Activated CD8-positive, alpha-beta T cell treated with anti-CD3 and anti-CD28 coated beads for 36 hours (primary cell): ENCODE measurements at regions not wholly inside any gene's neighbourhood (a gene's known extent, or its start where the extent isn't known, plus 50 kb on each side); places are given as distances from the start of the nearest gene placed in this dataset.

ENCODE experiments used
- ATAC-seq: fragments of 200-7000 bp; cut with Tn5 transposase; one replicate; pipeline ENCODE4 v1.10.0; 2021; ENCODE audit warnings: mild to moderate bottlenecking, moderate library complexity
- CTCF ChIA-PET: fragments of 350-600 bp; sonication (Branson Sonifier 250); formaldehyde crosslinking; loops from one replicate; lab custom pipeline; 2021; ENCODE audit warnings: antibody characterized with exemption; lab: Charles Lee
- POLR2A ChIA-PET: fragments of 350-600 bp; sonication (Branson Sonifier 250); formaldehyde crosslinking; loops from one replicate; lab custom pipeline; 2021; ENCODE audit warnings: antibody characterized with exemption; lab: Charles Lee
- DNase-seq: peaks from one replicate; pipeline ENCODE4 v3.0.0-alpha.2; 2020
- H3K27ac Mint-ChIP-seq: one replicate; pipeline ENCODE4 v1.8.0; 2021; ENCODE audit warnings: mild to moderate bottlenecking, mixed read lengths
- H3K27me3 Mint-ChIP-seq: one replicate; pipeline ENCODE4 v1.8.0; 2021; ENCODE audit warnings: mixed read lengths
- H3K36me3 Mint-ChIP-seq: one replicate; pipeline ENCODE4 v1.8.0; 2021; ENCODE audit warnings: low read depth, mixed read lengths
- H3K4me1 Mint-ChIP-seq: one replicate; pipeline ENCODE4 v1.8.0; 2021; ENCODE audit warnings: low read depth, mixed read lengths
- H3K4me3 Mint-ChIP-seq: one replicate; pipeline ENCODE4 v1.8.0; 2021; ENCODE audit warnings: mild to moderate bottlenecking, moderate library complexity, mixed read lengths
- H3K9me3 Mint-ChIP-seq: one replicate; pipeline ENCODE4 v1.8.0; 2021; ENCODE audit warnings: mixed read lengths
- CTCF ChIP-seq: fragments of 200-600 bp; IDR thresholded peaks from one replicate; pipeline ENCODE4 v1.8.0; 2022; ENCODE audit warnings: antibody characterized with exemption, mild to moderate bottlenecking
- intact Hi-C: fragments of 100-400 bp; cut with micrococcal nuclease; formaldehyde crosslinking; loops from one replicate; pipeline ENCODE4 v1.10.0; 2022

DNA sequence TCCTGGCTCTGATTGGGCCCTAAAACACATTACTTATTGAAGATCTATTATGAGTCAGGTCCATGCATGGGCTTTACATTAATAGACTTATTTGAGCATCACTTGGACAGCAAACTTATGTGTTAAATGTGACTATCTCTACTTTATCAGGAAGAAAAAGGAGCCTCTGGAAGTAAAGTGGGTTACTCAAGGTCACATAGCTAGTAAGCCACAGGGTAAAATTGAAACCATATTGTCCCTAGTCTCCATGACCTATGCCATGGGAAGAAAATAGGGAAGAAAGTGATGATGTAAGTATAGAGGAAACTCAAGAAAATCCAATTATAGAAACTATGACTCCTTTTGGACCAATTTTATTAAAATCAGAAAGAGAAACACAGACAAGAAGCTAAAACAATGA, 555.3 kb downstream of the NUF2 start:
- Mint-ChIP-seq H3K4me1 (no peaks in the 10 kb centered on the region), H3K27me3 (no peaks in the 10 kb centered on the region), H3K36me3 (no peaks in the 10 kb centered on the region), H3K4me3 (no peak overlapping the region), H3K9me3 (peaks cover 14% of the 10 kb centered on the region), H3K27ac (no peak overlapping the region)
- CTCF ChIA-PET = no interaction called here
- TF ChIP-seq CTCF = no peak
- POLR2A ChIA-PET = no interaction called here
- DNase-seq (no peak), ATAC-seq (no peak)
- intact Hi-C loops = no loop called here

- peaks cover 7% of the 10 kb centered on the region for H3K9me3 Mint-ChIP-seq
- no peaks in the 10 kb centered on the region for H3K4me1 Mint-ChIP-seq
- intact Hi-C loops = no loop called here
- DNase-seq = no peak
- no peaks in the 10 kb centered on the region for H3K27me3 Mint-ChIP-seq
- ATAC-seq = no peak
- H3K4me3 Mint-ChIP-seq = no peak overlapping the region
- TF ChIP-seq CTCF = no peak
- H3K36me3 Mint-ChIP-seq = no peaks in the 10 kb centered on the region
- ChIA-PET CTCF (no interaction called here), POLR2A (no interaction called here)
- no peak overlapping the region for H3K27ac Mint-ChIP-seq
Measured at GRCh38 chr1:163885510-163885909, 563.8 kb downstream of the NUF2 start.

DNA sequence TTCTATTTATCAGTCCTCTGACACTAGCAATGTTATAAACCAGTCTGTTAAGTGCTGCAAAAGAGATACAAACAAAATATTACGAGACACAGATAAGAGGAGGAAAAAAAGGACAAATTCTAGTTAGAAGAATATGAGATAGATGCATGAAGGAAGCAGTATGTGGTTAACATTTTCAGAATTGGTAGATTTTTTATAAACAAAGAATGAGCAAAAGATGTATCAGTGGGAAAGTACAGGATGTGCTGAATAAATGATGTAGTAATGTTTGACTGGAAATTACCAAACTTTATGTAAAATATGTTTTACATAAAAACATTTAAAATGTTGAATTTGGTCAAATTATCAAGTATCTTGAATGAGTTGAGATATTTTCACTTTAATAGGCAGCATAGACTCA, 574.2 kb downstream of the NUF2 start:
- POLR2A ChIA-PET = no interaction called here
- TF ChIP-seq CTCF = no peak
- Mint-ChIP-seq H3K4me1 (no peaks in the 10 kb centered on the region), H3K4me3 (no peak overlapping the region), H3K27ac (no peak overlapping the region), H3K27me3 (no peaks in the 10 kb centered on the region), H3K36me3 (no peaks in the 10 kb centered on the region), H3K9me3 (peaks cover 4% of the 10 kb centered on the region)
- intact Hi-C loops = no loop called here
- CTCF ChIA-PET = no interaction called here
- no peak for DNase-seq
- no peak for ATAC-seq

DNA sequence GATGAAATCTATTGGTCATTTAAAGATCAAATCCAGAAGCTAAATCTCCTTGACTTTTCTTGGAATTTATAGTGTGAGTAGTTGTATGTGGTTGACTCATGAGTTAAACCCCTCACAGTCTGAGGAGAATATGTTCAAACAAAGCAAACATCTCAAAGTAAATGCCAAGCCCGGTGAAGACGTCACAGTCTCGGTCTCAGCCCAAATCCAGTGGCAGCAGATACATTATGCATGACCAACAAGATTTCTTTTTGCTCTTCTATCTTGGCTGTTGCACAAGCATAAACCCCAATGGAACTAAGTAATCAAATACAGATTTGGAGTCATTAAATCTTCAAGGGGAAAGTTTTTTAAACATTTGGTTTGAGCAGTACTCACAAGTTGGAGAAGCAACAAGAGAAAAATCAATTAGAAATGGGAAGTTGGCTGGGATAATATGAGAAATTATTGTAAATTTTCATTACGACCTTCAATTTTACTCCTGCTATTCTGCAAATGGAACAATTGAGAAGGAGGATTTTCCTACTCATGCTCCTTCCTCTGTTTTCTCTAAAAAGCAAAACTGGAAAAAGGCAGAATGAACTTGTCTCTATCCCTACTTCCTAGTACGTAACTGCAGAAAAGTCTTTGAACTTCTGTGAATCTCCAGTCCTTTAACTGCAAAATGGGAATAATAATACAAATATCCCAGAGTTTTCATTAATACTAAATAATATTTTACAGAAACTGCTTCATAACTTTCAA, 575.8 kb downstream of the NUF2 start:
- Mint-ChIP-seq H3K36me3 (no peaks in the 10 kb centered on the region), H3K4me1 (no peaks in the 10 kb centered on the region), H3K27ac (no peak overlapping the region), H3K4me3 (no peak overlapping the region), H3K27me3 (no peaks in the 10 kb centered on the region), H3K9me3 (peaks cover 1% of the 10 kb centered on the region)
- DNase-seq (no peak), ATAC-seq (no peak)
- no peak for TF ChIP-seq CTCF
- POLR2A ChIA-PET = no interaction called here
- intact Hi-C loops = no loop called here
- CTCF ChIA-PET = no interaction called here

DNA sequence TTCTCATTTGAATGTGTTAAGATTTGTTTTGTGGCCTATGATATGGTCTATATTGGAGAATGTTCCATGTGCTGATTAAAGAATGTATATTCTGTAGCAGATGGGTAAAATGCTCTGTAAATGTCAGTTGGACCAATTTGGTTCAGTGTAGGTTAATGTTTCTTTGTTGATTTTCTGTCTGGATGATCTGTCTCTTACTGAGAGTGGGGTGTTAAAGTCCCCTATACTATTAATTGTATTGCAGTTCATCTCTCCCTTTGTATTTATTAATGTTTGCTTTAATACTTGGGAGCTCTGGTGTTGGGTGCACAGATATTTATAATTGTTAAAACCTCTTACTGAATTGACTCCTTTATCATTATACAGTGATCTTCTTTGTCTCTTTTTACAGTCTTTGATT, 584.5 kb downstream of the NUF2 start:
- DNase-seq = no peak
- ATAC-seq = no peak
- Mint-ChIP-seq H3K9me3 (peaks cover 20% of the 10 kb centered on the region), H3K4me3 (no peak overlapping the region), H3K27me3 (no peaks in the 10 kb centered on the region), H3K27ac (no peak overlapping the region), H3K36me3 (no peaks in the 10 kb centered on the region), H3K4me1 (no peaks in the 10 kb centered on the region)
- TF ChIP-seq CTCF = no peak
- ChIA-PET CTCF (no interaction called here), POLR2A (no interaction called here)
- intact Hi-C loops = no loop called here
